Neural progenitor cell (in vitro differentiated cells): ENCODE measurements at regions not wholly inside any gene's neighbourhood (a gene's known extent, or its start where the extent isn't known, plus 50 kb on each side); places are given as distances from the start of the nearest gene placed in this dataset.

ENCODE experiments used
- EZH2 ChIP-seq: fragments of 200-600 bp; sonication (generic); IDR thresholded peaks from 2 replicates; pipeline ENCODE4 v1.6.1; 2017; ENCODE audit warnings: antibody characterized with exemption, mild to moderate bottlenecking, moderate library complexity
- TF ChIP-seq, protein P1 (sequence below): fragments of 200-600 bp; sonication (generic); IDR thresholded peaks from 2 replicates; pipeline ENCODE4 v1.5.1; 2017; ENCODE audit warnings: antibody characterized with exemption, mild to moderate bottlenecking

- TF ChIP-seq, protein P1, sequence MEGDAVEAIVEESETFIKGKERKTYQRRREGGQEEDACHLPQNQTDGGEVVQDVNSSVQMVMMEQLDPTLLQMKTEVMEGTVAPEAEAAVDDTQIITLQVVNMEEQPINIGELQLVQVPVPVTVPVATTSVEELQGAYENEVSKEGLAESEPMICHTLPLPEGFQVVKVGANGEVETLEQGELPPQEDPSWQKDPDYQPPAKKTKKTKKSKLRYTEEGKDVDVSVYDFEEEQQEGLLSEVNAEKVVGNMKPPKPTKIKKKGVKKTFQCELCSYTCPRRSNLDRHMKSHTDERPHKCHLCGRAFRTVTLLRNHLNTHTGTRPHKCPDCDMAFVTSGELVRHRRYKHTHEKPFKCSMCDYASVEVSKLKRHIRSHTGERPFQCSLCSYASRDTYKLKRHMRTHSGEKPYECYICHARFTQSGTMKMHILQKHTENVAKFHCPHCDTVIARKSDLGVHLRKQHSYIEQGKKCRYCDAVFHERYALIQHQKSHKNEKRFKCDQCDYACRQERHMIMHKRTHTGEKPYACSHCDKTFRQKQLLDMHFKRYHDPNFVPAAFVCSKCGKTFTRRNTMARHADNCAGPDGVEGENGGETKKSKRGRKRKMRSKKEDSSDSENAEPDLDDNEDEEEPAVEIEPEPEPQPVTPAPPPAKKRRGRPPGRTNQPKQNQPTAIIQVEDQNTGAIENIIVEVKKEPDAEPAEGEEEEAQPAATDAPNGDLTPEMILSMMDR = no peak
- no peak for TF ChIP-seq EZH2
Observed at GRCh38 chr10:94206176-94206575, 156.6 kb downstream of the NOC3L start.
